NB4 (cell line): ENCODE measurements at regions not wholly inside any gene's neighbourhood (a gene's known extent, or its start where the extent isn't known, plus 50 kb on each side); places are given as distances from the start of the nearest gene placed in this dataset.

Experiments
- CTCF ChIP-seq: IDR thresholded peaks from one replicate; pipeline ENCODE4 v1.5.1; 2012; ENCODE audit warnings: low read depth, low read length
- MAX ChIP-seq: IDR thresholded peaks from 2 replicates; pipeline ENCODE4 v1.6.1; 2011; ENCODE audit warnings: low read depth, low read length
- MYC ChIP-seq: IDR thresholded peaks from 2 replicates; pipeline ENCODE4 v1.6.1; 2011; ENCODE audit warnings: low read depth, low read length
- POLR2A ChIP-seq: IDR thresholded peaks from 2 replicates; pipeline ENCODE4 v1.6.1; 2011; ENCODE audit warnings: mild to moderate bottlenecking; ENCODE audit not compliant: insufficient read length; ENCODE audit errors: extremely low read depth

- no peak for TF ChIP-seq CTCF
- TF ChIP-seq POLR2A = no peak
- no peak for TF ChIP-seq MYC
- TF ChIP-seq MAX = no peak
These were observed 152.8 kb downstream of the CYSLTR2 start for GRCh38 chr13:48806522-48806921.
